Astrocyte of the cerebellum (primary cell): ENCODE measurements at regions not wholly inside any gene's neighbourhood (a gene's known extent, or its start where the extent isn't known, plus 50 kb on each side); places are given as distances from the start of the nearest gene placed in this dataset.

Experiments used
- DNase-seq: peaks from one replicate; pipeline ENCODE4 v3.0.0-alpha.2; 2011; ENCODE audit warnings: low read depth
- H3K4me3 ChIP-seq: 2 replicates; pipeline ENCODE4 v1.5.1; 2011; ENCODE audit warnings: mild to moderate bottlenecking, low read depth, low read length, moderate library complexity
- in situ Hi-C: cut with HindIII; loops from 2 replicates; pipeline ENCODE4 v1.10.0; 2017; ENCODE audit warnings: low sequenced_read_pairs
- TF ChIP-seq, protein P1 (sequence below): IDR thresholded peaks from 2 replicates; pipeline ENCODE4 v1.5.1; 2012; ENCODE audit warnings: low read length, low read depth, moderate library complexity, mild to moderate bottlenecking; ENCODE audit errors: missing control alignments

DNA sequence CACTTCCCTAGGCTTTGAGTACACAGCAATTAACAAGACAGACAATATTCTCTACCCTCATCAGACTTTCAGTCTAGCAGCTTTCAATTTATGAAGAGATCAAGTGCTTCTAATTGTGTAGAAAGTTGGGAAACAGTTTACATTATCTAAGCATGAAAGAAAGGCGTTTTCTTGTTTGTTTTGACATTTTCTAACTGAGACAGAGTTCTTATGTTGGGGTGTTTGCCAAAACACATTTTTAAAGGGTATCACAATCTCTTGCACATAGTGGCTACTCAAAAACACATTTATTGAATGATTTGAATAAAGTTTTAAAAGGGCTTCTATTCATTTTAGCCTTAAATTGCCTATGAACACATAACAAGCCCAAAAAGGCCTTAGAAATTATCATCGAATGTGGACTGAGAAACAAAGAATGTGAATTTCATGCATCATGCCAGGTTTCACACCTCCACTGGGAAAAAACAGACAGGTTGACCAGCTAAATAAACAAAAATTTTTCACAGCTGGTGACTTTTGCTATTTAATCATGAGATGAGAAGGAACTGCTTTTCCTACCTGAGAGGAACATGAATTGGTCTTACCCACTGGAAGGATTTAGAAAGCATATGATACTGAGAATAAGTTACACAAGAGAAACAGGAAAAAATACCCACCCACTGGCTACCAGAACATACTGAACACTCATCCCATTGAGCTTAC lies 394.5 kb upstream of the PKN2 start:
- TF ChIP-seq, protein P1, sequence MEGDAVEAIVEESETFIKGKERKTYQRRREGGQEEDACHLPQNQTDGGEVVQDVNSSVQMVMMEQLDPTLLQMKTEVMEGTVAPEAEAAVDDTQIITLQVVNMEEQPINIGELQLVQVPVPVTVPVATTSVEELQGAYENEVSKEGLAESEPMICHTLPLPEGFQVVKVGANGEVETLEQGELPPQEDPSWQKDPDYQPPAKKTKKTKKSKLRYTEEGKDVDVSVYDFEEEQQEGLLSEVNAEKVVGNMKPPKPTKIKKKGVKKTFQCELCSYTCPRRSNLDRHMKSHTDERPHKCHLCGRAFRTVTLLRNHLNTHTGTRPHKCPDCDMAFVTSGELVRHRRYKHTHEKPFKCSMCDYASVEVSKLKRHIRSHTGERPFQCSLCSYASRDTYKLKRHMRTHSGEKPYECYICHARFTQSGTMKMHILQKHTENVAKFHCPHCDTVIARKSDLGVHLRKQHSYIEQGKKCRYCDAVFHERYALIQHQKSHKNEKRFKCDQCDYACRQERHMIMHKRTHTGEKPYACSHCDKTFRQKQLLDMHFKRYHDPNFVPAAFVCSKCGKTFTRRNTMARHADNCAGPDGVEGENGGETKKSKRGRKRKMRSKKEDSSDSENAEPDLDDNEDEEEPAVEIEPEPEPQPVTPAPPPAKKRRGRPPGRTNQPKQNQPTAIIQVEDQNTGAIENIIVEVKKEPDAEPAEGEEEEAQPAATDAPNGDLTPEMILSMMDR, result no peak
- in situ Hi-C loops, result no loop called here
- no peak overlapping the region for H3K4me3 ChIP-seq
- no peak for DNase-seq

DNA sequence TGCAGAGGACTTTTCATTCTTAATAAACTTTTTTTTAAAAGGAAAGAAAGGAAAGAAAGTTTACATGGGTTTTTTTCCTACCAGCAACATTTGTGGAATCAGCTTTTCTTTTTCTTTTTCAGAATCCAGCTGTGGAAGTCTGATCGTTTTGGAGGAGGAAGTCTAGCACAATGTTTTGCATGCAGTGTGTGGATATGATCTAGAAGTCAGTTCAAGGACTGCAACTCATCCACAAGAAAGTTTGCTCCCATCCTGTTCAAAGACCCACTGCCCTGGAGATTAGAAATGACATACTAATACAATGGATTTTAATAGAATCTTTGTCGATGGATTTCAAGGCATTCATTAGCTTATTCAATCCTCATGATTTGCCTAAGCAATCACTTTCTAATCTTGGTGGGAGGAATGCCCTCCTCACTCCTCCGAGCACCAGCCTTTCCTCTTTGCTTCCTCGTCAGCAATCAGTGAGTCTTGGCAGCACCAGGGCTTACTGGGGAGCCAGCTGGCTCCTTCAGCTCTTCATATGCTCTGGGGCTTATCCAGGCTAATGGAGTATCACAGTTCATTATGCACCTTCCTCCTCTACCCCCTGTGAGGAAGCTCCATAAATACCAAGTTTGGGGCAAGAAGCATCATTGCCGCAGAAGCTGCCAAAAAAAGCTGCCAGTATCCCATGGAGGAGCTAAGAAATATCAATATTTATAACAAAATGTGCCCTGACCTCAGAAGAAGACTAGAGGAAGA lies 392.3 kb upstream of the PKN2 start:
- H3K4me3 ChIP-seq, result no peak overlapping the region
- in situ Hi-C loops, result no loop called here
- no peak for DNase-seq
- TF ChIP-seq, protein P1, result no peak

DNA sequence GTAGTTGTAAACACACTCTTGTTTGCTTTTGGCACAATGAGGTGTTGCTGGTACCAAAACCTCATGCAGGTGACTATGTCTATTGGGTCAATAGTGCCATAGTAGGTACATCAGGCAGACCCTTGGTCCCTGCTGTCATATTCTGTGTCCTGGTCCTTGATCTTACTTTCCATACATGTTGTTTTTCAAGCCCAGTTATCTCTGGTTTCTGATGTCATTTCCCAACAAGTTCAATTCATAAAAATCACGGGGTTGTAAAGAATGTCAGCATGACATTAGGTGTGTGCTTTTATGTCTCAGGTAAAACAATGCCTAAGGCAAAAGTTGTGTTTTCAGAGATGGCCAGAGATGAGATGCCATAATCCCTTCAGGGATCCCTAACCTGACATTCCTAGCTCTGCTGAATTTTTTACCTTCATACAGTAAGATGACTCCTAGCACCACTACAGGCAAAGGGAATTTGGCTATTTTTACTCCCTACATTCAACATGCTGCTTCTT lies 390.3 kb upstream of the PKN2 start:
- DNase-seq, result no peak
- in situ Hi-C loops, result no loop called here
- H3K4me3 ChIP-seq, result no peak overlapping the region
- TF ChIP-seq, protein P1, result no peak

DNA sequence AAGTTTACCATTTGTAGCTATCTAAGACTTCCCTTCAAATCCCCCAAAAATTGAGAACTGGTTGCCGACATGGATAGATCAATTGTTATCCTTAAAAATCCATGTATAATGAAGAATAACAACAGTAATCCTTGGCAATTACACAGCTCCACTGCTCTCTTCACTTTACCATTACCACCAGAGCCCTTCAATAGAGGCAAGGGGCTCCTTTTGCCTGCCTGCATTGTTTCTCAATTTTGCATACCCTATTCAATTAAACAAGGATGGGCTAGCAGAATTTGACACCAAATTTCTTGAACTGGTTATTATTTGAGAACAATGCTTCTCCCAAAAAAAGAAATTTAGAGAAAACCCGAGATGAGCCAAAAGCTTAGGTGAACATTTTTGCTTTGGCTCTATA lies 387.8 kb upstream of the PKN2 start:
- H3K4me3 ChIP-seq, result no peak overlapping the region
- TF ChIP-seq, protein P1, result no peak
- in situ Hi-C loops, result no loop called here
- DNase-seq, result no peak

DNA sequence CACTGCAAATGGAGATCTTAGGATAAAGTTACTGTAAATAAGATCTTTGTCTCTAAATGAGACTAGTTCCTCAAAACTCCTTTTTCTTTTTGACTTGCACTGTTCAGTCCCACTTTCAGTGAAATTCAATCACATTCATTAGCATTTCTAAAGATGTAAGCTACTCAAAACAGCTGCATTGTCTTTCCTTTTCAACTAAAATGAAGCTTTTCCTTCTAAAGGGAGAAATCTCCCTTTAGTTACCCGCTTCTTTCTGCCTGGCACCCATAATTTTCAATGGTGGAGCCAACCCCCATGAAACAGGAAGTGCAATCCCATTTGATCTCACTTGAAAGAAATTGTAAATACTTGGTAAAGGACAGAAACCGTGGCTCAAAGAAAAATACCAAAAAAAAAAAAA lies 387.4 kb upstream of the PKN2 start:
- in situ Hi-C loops, result no loop called here
- TF ChIP-seq, protein P1, result no peak
- no peak overlapping the region for H3K4me3 ChIP-seq
- no peak for DNase-seq

DNA sequence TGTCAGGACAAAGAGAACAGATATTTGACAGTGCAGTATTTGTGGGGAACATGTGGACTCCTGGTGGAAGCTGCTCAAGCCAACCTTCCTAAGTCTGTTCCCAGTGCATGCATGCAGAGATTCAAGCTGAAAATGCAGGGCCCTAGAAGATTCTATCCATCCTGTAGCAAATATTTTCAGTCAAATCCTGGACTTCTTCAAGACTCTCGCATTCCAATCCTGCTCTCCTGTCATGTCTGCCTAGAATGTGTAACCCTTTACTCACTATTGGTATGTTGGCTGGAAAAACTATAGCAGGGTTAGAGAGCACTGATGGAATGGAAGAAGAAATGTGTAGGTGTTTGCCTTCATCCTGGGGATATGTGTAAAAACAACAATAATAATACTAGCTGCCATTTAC lies 385.6 kb upstream of the PKN2 start:
- TF ChIP-seq, protein P1, result no peak
- DNase-seq, result no peak
- in situ Hi-C loops, result no loop called here
- no peak overlapping the region for H3K4me3 ChIP-seq
